Body of pancreas (tissue), 4 donors: ENCODE measurements at regions not wholly inside any gene's neighbourhood (a gene's known extent, or its start where the extent isn't known, plus 50 kb on each side); places are given as distances from the start of the nearest gene placed in this dataset.

Source experiments
- ATAC-seq: fragments of 150-250 bp; one replicate; pipeline ENCODE4 v1.9.1; 2016
- DNase-seq, 4 donors: peaks; one replicate each; pipeline ENCODE4 v3.0.0-alpha.2; 2019
- H3K27ac ChIP-seq, 4 donors: fragments of 200-600 bp; sonication (generic); 1 replicate in 3 of 4; 2 replicates in 1 of 4; pipeline versions ENCODE4 v1.5.1 to v1.6.1; 2016 to 2019; ENCODE audit warnings: mild to moderate bottlenecking in 1 of 4, mixed read lengths in 1 of 4, moderate library complexity in 1 of 4
- H3K27me3 ChIP-seq, 2 donors: fragments of 200-600 bp; sonication (generic); one replicate each; pipeline ENCODE4 v1.6.0; 2016; ENCODE audit warnings: mild to moderate bottlenecking in 1 of 2
- H3K36me3 ChIP-seq, 2 donors: fragments of 200-600 bp; sonication (generic); replicated peaks in 1 of 2; 2 replicates each; pipeline ENCODE4 v1.5.1; 2016; ENCODE audit warnings: low read depth in 2 of 2; ENCODE audit not compliant: insufficient read depth in 1 of 2
- H3K4me1 ChIP-seq: fragments of 200-600 bp; sonication (generic); one replicate; pipeline ENCODE4 v1.6.0; 2016
- H3K4me3 ChIP-seq, 2 donors: fragments of 200-600 bp; sonication (generic); 1 replicate in 1 of 2; 2 replicates in 1 of 2; pipeline ENCODE4 v1.5.1; 2016 to 2019
- H3K9me3 ChIP-seq, 3 donors: fragments of 200-600 bp; sonication (generic); 1 replicate in 2 of 3; 2 replicates in 1 of 3; pipeline ENCODE4 v1.5.1; 2016
- CTCF ChIP-seq, 7 experiments: fragments of 450-650 bp in 4 of 7; fragments of 200-600 bp in 3 of 7; sonication (generic) in 3 of 7; IDR thresholded peaks; one replicate each; pipeline ENCODE4 v1.5.1; 2016 to 2019; ENCODE audit warnings: antibody characterized with exemption in 7 of 7
- POLR2A ChIP-seq, 3 donors: fragments of 450-650 bp; IDR thresholded peaks; one replicate each; pipeline ENCODE4 v1.6.1; 2016; ENCODE audit warnings: antibody characterized with exemption in 3 of 3, mild to moderate bottlenecking in 2 of 3
- WGBS, 2 donors: methylation state at CpG; one replicate each; pipeline ENCODE4 v1.1.5; 2017; 5-methylcytosine and 5-hydroxymethylcytosine counted together
- intact Hi-C: fragments of 100-400 bp; cut with DNase I; formaldehyde crosslinking; loops from one replicate; pipeline ENCODE4 v1.15.1; 2023

GRCh38 chr9:7454624-7455023, 345.0 kb downstream of the DMAC1 start:
- H3K4me1 ChIP-seq, result no peaks in the 10 kb centered on the region
- H3K36me3 ChIP-seq, result no peaks in the 10 kb centered on the region
- no peaks in the 10 kb centered on the region for H3K27me3 ChIP-seq
- DNase-seq, result no peak
- ATAC-seq, result no peak
- no peak overlapping the region for H3K27ac ChIP-seq
- H3K4me3 ChIP-seq, result no peak overlapping the region
- TF ChIP-seq POLR2A (IDR thresholded peaks at IDR 0.05) (no peak), CTCF (IDR thresholded peaks at IDR 0.05) (no peak)
- 85 to 87% methylated on average over 2 of the region's 2 CpGs for WGBS, 2 donors
- H3K9me3 ChIP-seq, result no peaks in the 10 kb centered on the region
- intact Hi-C loops, result no loop called here

- intact Hi-C loops, result no loop called here
- Histone ChIP-seq H3K36me3 (no peaks in the 10 kb centered on the region), H3K27ac (no peak overlapping the region), H3K4me3 (no peak overlapping the region), H3K9me3 (no peaks in the 10 kb centered on the region), H3K27me3 (no peaks in the 10 kb centered on the region), H3K4me1 (no peaks in the 10 kb centered on the region)
- TF ChIP-seq CTCF (IDR thresholded peaks at IDR 0.05), result no peak
- 13 to 43% methylated on average over 1 of the region's 1 CpG for WGBS, 2 donors
- DNase-seq (no peak), ATAC-seq (no peak)
Measured at GRCh38 chr9:7452378-7452777, 347.2 kb downstream of the DMAC1 start.

GRCh38 chr9:7451062-7451461, 348.5 kb downstream of the DMAC1 start:
- no peak overlapping the region for H3K27ac ChIP-seq
- ATAC-seq (no peak), DNase-seq (no peak)
- no peaks in the 10 kb centered on the region for H3K4me1 ChIP-seq
- H3K4me3 ChIP-seq, result no peak overlapping the region
- 67 to 68% methylated on average over 3 of the region's 3 CpGs for WGBS, 2 donors
- H3K27me3 ChIP-seq, result no peaks in the 10 kb centered on the region
- H3K36me3 ChIP-seq, result no peaks in the 10 kb centered on the region
- H3K9me3 ChIP-seq, result no peaks in the 10 kb centered on the region
- intact Hi-C loops, result no loop called here
- TF ChIP-seq POLR2A (IDR thresholded peaks at IDR 0.05) (no peak), CTCF (IDR thresholded peaks at IDR 0.05) (no peak)

- H3K27ac ChIP-seq, result no peak overlapping the region
- intact Hi-C loops, result no loop called here
- TF ChIP-seq POLR2A (IDR thresholded peaks at IDR 0.05) (no peak), CTCF (IDR thresholded peaks at IDR 0.05) (no peak)
- H3K36me3 ChIP-seq, result no peaks in the 10 kb centered on the region
- H3K27me3 ChIP-seq, result no peaks in the 10 kb centered on the region
- H3K4me3 ChIP-seq, result no peak overlapping the region
- no peaks in the 10 kb centered on the region for H3K4me1 ChIP-seq
- H3K9me3 ChIP-seq, result no peaks in the 10 kb centered on the region
- 83 to 88% methylated on average over 1 of the region's 1 CpG for WGBS, 2 donors
- DNase-seq (no peak), ATAC-seq (no peak)
Measured at GRCh38 chr9:7443541-7443940, 356.0 kb downstream of the DMAC1 start.

GRCh38 chr9:7439355-7439995, 360.1 kb downstream of the DMAC1 start:
- H3K4me3 ChIP-seq, result no peak overlapping the region
- DNase-seq (no peak), ATAC-seq (no peak)
- no peaks in the 10 kb centered on the region for H3K9me3 ChIP-seq
- no peak overlapping the region for H3K27ac ChIP-seq
- intact Hi-C loops, result no loop called here
- no peaks in the 10 kb centered on the region for H3K27me3 ChIP-seq
- no peaks in the 10 kb centered on the region for H3K4me1 ChIP-seq
- no peak for TF ChIP-seq POLR2A (IDR thresholded peaks at IDR 0.05)
- TF ChIP-seq CTCF (IDR thresholded peaks at IDR 0.05), result no peak
- H3K36me3 ChIP-seq, result no peaks in the 10 kb centered on the region
